ENCODE measurements at regions not wholly inside any gene's neighbourhood (a gene's known extent, or its start where the extent isn't known, plus 50 kb on each side); places are given as distances from the start of the nearest gene placed in this dataset.
A peak's percentile ranks its signal among the peaks of the same experiment; 100 is the strongest.

DNA sequence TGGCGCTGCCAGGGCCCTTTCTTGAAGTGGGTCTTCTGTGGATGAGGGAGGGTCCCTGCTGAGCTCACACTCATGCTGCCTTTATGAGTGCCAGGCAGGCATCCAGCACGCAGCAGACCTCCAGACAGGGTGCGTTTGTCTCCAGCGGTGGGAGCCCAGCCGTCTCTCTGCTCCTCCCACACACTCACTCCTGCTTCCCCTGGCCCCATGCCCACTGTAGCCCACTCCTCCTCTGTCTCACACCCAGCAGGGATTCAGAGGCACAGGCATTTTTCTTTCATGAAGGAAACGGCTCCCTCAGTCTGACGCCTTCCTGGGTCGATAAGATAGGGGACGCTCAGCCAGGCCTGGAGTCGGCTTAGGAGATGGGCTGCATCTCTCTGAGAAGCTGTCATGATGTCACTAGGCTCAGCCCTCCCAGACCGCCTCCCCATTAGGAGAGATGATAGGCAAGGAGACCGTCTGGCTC is 183.9 kb upstream of the NCAM1 start:
- H3K9me3 ChIP-seq: no peaks in the 10 kb centered on the region
- ATAC-seq (no peak), DNase-seq (no peak)
- H3K27ac ChIP-seq: no peak overlapping the region
- no peak overlapping the region for H3K4me3 ChIP-seq
- intact Hi-C loops (cut with DNase I): no loop called here
- H3K27me3 ChIP-seq: peaks cover 0 to 25% of the 10 kb centered on the region in 2 donors
- no peaks in the 10 kb centered on the region for H3K4me1 ChIP-seq
- TF ChIP-seq CTCF (IDR thresholded peaks at IDR 0.05): no peak
- no peaks in the 10 kb centered on the region for H3K36me3 ChIP-seq

GRCh38 chr11:112778091-112778876 is 182.9 kb upstream of the NCAM1 start:
- intact Hi-C loops (cut with DNase I): no loop called here
- no peak for ATAC-seq
- H3K27ac ChIP-seq: no peak overlapping the region

DNA sequence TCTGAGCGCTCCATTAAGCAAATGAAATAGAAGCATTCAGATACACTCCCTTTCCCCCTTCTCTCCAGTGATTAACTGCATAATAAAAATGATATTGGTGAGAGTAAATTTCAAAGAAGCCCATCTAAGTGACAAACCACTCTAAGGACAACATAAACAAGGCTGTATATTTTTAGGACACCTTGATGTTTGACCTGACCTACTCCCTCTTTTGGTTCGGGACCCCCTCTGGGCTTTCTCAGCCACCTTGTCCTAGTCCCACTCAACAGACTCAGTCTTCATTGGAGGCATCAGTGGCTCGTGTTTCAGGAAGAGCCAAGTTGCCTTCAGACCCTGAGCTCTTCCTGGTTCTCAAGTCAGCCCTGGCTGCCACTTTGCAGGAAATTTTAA is 182.3 kb upstream of the NCAM1 start:
- DNase-seq: no peak
- ATAC-seq: no peak
- H3K9me3 ChIP-seq: no peaks in the 10 kb centered on the region
- intact Hi-C loops (cut with DNase I): no loop called here
- TF ChIP-seq CTCF (IDR thresholded peaks at IDR 0.05): no peak
- H3K4me1 ChIP-seq: no peaks in the 10 kb centered on the region
- H3K4me3 ChIP-seq: no peak overlapping the region
- peaks cover 0 to 23% of the 10 kb centered on the region in 2 donors for H3K27me3 ChIP-seq
- no peak overlapping the region for H3K27ac ChIP-seq
- H3K36me3 ChIP-seq: no peaks in the 10 kb centered on the region

More at GRCh38 chr11:112778091-112778876, 182.9 kb upstream of the NCAM1 start:
- no peak for DNase-seq
- no peak overlapping the region for H3K4me3 ChIP-seq
- no peaks in the 10 kb centered on the region for H3K9me3 ChIP-seq
- peaks cover 0 to 25% of the 10 kb centered on the region in 2 donors for H3K27me3 ChIP-seq
- no peaks in the 10 kb centered on the region for H3K36me3 ChIP-seq
- TF ChIP-seq CTCF (IDR thresholded peaks at IDR 0.05): no peak
- no peaks in the 10 kb centered on the region for H3K4me1 ChIP-seq

- Histone ChIP-seq H3K27me3 (peaks cover 0 to 34% of the 10 kb centered on the region in 2 donors), H3K27ac (no peak overlapping the region), H3K4me1 (no peaks in the 10 kb centered on the region), H3K36me3 (no peaks in the 10 kb centered on the region), H3K9me3 (no peaks in the 10 kb centered on the region), H3K4me3 (no peak overlapping the region)
- no peak for DNase-seq
- intact Hi-C loops (cut with DNase I): no loop called here
- no peak for TF ChIP-seq CTCF (IDR thresholded peaks at IDR 0.05)
- ATAC-seq: peak; percentile 8
Observed at GRCh38 chr11:112780351-112781087, 180.7 kb upstream of the NCAM1 start.

GRCh38 chr11:112783945-112784322 is 177.3 kb upstream of the NCAM1 start:
- Histone ChIP-seq H3K4me1 (peaks cover 0 to 2% of the 10 kb centered on the region in 2 donors), H3K4me3 (no peak overlapping the region), H3K27ac (no peak overlapping the region), H3K9me3 (no peaks in the 10 kb centered on the region), H3K27me3 (peaks cover 0 to 36% of the 10 kb centered on the region in 2 donors), H3K36me3 (no peaks in the 10 kb centered on the region)
- ATAC-seq (no peak), DNase-seq (no peak)
- no peak for TF ChIP-seq CTCF (IDR thresholded peaks at IDR 0.05)
- intact Hi-C loops (cut with DNase I): no loop called here
